Brain pericyte (primary cell): ENCODE measurements at regions not wholly inside any gene's neighbourhood (a gene's known extent, or its start where the extent isn't known, plus 50 kb on each side); places are given as distances from the start of the nearest gene placed in this dataset.

Source experiments
- DNase-seq: peaks from one replicate; pipeline ENCODE4 v3.0.0-alpha.2; 2012; ENCODE audit warnings: low read depth, low spot score

GRCh38 chr9:95678759-95679158 is 162.0 kb upstream of the PTCH1 start:
- DNase-seq: no peak

GRCh38 chr9:95670122-95670521 is 153.4 kb upstream of the PTCH1 start:
- DNase-seq: no peak

- DNase-seq: no peak
Observed at GRCh38 chr9:95669253-95669652, 152.5 kb upstream of the PTCH1 start.

- DNase-seq: no peak
Observed at GRCh38 chr9:95667789-95668188, 151.0 kb upstream of the PTCH1 start.

GRCh38 chr9:95666785-95667155 is 150.0 kb upstream of the PTCH1 start:
- no peak for DNase-seq

GRCh38 chr9:95666096-95666784 is 149.5 kb upstream of the PTCH1 start:
- no peak for DNase-seq

- no peak for DNase-seq
Observed at GRCh38 chr9:95653246-95653645, 136.5 kb upstream of the PTCH1 start.

- no peak for DNase-seq
Observed at GRCh38 chr9:95650720-95651119, 133.9 kb upstream of the PTCH1 start.

GRCh38 chr9:95649801-95650213 is 133.0 kb upstream of the PTCH1 start:
- DNase-seq: no peak

- DNase-seq: no peak
Observed at GRCh38 chr9:95648225-95648624, 131.5 kb upstream of the PTCH1 start.

- no peak for DNase-seq
Observed at GRCh38 chr9:95645992-95646391, 129.2 kb upstream of the PTCH1 start.

- no peak for DNase-seq
Observed at GRCh38 chr9:95645579-95645978, 128.8 kb upstream of the PTCH1 start.

- no peak for DNase-seq
Observed at GRCh38 chr9:95644377-95644776, 127.6 kb upstream of the PTCH1 start.

- no peak for DNase-seq
Observed at GRCh38 chr9:95643619-95644018, 126.8 kb upstream of the PTCH1 start.

GRCh38 chr9:95642189-95642588 is 125.4 kb upstream of the PTCH1 start:
- no peak for DNase-seq

GRCh38 chr9:95641586-95641985 is 124.8 kb upstream of the PTCH1 start:
- no peak for DNase-seq

GRCh38 chr9:95640336-95640735 is 123.6 kb upstream of the PTCH1 start:
- DNase-seq: no peak

GRCh38 chr9:95635986-95636671 is 119.4 kb upstream of the PTCH1 start:
- no peak for DNase-seq

- DNase-seq: no peak
Observed at GRCh38 chr9:95634536-95634935, 117.8 kb upstream of the PTCH1 start.

- DNase-seq: no peak
Observed at GRCh38 chr9:95634114-95634513, 117.3 kb upstream of the PTCH1 start.

- no peak for DNase-seq
Observed at GRCh38 chr9:95629585-95629984, 112.8 kb upstream of the PTCH1 start.

GRCh38 chr9:95627802-95628201 is 111.0 kb upstream of the PTCH1 start:
- DNase-seq: no peak

- no peak for DNase-seq
Observed at GRCh38 chr9:95626885-95627558, 110.3 kb upstream of the PTCH1 start.
